HG02938 (cell line): ENCODE measurements at regions not wholly inside any gene's neighbourhood (a gene's known extent, or its start where the extent isn't known, plus 50 kb on each side); places are given as distances from the start of the nearest gene placed in this dataset.

Source experiments
- ATAC-seq: cut with Tn5 transposase; IDR thresholded peaks from one replicate; pipeline ENCODE4 v1.9.1; 2021; ENCODE audit warnings: mild to moderate bottlenecking, moderate library complexity; ENCODE audit not compliant: unreplicated experiment

DNA sequence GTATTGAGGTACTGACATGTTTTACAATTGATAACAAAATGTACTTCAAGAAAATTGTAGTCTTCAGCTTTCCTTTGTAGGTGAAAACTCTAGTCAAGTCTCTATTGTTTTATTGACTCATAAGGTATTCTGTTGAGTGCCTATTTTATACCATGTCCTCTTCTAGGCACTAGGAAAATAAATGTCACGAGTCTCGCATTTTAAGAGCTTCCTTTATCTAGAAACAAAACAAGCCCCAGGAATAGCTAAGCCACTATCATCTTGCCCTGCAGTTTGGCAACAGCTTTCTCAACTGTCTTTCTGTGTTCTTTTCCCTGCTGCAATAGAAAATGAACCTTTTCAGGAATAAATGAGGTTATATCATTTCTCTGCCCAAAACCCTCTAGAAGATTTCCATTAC is 288.5 kb upstream of the NEGR1 start:
- ATAC-seq: no peak

DNA sequence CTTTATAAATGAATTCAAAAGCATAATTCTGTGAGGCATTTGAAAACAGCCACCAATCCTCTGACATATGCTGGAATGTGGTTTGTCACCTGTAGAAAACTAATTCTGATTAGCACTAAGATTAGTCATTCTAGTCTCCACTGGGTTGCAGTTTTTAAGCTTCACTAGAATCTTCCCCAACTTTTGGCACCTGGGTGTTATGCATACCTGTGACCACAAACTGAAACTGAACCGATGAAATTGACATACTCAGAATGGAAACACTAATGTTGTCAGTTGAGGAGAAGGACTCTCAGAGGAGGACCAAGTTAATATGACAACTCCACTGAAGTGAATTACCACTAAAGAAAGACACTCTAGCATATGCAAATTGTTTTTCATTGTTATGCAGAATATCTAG is 285.8 kb upstream of the NEGR1 start:
- peak; percentile 68 for ATAC-seq

- no peak for ATAC-seq
Measured at GRCh38 chr1:72567521-72567920, 285.2 kb upstream of the NEGR1 start.

DNA sequence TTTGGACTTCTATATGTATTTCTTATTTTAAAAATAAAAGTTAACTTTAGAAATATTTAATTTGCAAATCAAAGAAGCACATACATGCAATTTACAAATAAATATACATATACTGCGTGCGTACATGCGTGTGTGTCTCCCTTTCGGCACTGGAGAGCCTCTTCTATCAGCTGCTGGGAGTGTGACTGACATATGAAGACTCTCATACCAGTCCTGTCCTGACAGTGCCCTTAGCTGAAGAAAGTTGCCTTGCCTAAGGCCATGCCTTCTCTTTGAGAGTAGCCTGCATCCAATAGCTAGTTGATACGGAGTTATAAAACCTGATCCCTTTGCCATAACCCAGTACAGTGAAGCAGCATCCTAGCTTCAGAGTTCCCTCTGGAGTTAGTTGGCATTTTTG is 282.4 kb upstream of the NEGR1 start:
- no peak for ATAC-seq

- no peak for ATAC-seq
Measured at GRCh38 chr1:72557446-72558049, 275.2 kb upstream of the NEGR1 start.

DNA sequence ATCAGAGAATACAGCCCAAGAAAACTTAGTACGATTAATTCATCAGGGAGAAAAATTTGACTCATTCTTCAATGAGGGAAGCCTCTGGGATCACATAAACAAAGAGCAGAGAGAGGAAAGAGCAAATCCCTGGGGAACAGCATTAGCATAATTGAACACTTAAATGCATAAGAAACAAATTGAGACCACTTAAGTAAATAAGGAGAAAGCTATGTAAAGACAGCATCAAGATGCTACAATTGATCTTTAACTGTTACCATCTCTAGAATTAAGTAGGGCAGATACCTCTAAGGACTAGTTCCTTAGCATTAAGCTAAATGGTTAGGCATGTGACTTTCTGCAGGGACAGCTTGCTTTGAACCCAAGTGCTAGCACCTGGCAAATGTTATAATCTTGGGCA is 265.1 kb upstream of the NEGR1 start:
- no peak for ATAC-seq

DNA sequence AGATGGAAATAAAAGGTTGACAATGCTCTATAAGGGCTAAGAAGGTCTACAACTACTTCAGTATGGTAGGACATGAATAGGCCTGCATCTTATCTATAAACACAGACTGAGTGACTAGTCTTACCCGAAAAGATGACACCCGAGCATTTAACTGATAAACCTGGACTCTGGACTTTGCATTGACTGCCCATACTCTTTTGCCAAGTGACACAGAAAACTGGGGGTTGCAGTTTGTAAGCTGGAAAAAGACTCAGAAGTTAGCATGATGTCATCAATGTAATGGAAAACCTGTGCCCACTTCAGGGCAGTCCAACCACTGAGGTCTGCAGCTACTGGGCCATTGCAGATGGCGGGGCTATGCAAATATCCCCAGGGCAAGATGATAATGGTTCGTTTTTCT is 258.3 kb upstream of the NEGR1 start:
- no peak for ATAC-seq

GRCh38 chr1:72535470-72535869 is 253.1 kb upstream of the NEGR1 start:
- ATAC-seq: no peak

- ATAC-seq: no peak
Measured at GRCh38 chr1:72530646-72531045, 248.3 kb upstream of the NEGR1 start.

DNA sequence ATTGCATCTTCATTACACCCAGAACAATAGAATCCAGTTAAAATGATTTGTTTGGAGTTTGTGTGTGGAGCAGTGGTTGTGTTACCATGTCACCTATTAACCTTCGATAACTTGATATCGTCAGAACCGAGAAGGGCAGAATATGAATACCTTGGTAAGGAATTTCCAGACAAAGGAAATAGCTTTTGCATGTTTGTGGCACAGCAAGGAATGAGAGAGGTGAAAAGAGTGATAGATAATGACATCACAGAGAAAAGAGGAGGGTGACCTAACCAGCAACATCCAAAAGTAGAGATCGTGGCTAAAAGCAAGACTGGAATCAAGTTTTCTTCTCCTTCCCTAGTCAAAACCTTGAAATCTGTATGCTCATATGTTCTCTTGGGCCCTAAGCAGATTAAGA is 244.6 kb upstream of the NEGR1 start:
- ATAC-seq: no peak

GRCh38 chr1:72524021-72524420 is 241.7 kb upstream of the NEGR1 start:
- ATAC-seq: no peak

DNA sequence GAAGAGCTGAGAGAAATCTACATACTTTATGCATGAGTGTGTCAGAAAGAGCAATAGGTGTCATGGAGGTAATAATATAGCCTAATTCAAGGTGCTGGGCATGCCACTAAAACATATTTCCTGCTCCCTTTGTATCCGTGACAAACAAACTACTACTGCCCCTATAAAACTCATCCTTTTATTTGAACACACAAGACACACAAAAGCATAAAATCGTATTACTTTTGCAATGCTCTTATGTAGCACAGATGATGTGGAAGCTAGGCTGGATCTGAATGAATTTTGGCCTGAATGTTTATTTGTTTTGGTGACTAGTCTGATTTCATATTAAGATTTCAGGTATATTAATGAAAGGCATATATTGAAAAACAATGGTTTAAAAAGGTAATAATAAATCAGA is 239.3 kb upstream of the NEGR1 start:
- no peak for ATAC-seq

- ATAC-seq: no peak
Measured at GRCh38 chr1:72516826-72517225, 234.5 kb upstream of the NEGR1 start.

GRCh38 chr1:72516264-72516663 is 233.9 kb upstream of the NEGR1 start:
- ATAC-seq: no peak

DNA sequence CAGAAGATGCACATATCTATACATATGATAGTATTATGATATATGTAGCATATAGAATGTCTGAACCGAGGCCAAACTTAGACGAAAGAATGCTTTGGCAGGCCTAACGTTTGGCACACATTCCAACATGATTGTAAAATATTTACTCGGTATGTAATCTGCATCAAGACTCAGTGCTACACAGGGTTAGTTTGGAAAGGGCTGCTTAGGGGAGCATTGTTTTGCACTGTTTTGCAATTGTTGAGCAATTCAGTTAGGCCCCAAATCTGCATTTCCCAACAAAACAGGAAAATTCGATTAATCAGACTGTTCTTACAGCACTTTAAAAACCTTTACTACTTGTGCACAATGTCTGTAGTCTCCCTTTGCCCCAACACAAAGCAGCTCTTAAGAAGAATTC is 216.0 kb upstream of the NEGR1 start:
- no peak for ATAC-seq

GRCh38 chr1:72489801-72490200 is 207.5 kb upstream of the NEGR1 start:
- no peak for ATAC-seq

- ATAC-seq: no peak
Measured at GRCh38 chr1:72485801-72486200, 203.5 kb upstream of the NEGR1 start.

- ATAC-seq: no peak
Measured at GRCh38 chr1:72483846-72484357, 201.6 kb upstream of the NEGR1 start.

GRCh38 chr1:72482736-72483413 is 200.5 kb upstream of the NEGR1 start:
- ATAC-seq: no peak

DNA sequence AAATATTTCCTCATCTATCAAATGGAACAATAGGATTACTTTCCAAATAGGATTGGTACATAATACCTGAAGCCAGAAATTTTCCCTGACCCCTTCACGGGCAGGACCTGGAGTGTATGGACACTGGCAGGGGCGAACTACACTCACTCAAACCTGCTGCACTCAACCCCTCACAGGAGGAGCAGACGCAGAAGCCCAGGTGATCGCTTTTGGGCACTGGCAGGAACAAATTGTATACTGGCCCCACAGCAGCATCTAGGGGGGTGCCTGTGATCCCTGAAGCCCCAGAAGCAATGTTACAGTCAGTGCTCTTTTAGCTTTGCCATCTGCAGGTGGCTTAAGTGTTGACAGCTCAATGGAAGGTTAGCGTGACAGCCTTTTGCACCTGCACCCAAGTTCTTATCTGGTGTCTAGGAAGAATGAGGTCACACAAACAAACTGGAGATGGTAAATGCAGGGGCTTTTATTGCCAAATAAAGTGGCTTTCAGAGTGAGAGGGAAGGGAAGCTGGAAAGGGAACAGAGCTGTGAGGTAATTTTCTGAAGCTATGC is 199.2 kb upstream of the NEGR1 start:
- no peak for ATAC-seq

- ATAC-seq: no peak
Measured at GRCh38 chr1:72466376-72466775, 184.0 kb upstream of the NEGR1 start.

GRCh38 chr1:72462186-72462905 is 180.0 kb upstream of the NEGR1 start:
- no peak for ATAC-seq
